H1 (cell line): ENCODE measurements at regions not wholly inside any gene's neighbourhood (a gene's known extent, or its start where the extent isn't known, plus 50 kb on each side); places are given as distances from the start of the nearest gene placed in this dataset.

Source experiments
- CTCF ChIA-PET: fragments of 300-600 bp; sonication (Branson Sonifier 250); formaldehyde crosslinking; loops from one replicate; lab custom pipeline; 2021; ENCODE audit not compliant: partially characterized antibody; lab: Charles Lee
- POLR2A ChIA-PET: fragments of 300-600 bp; sonication (Branson Sonifier 250); formaldehyde crosslinking; loops from one replicate; lab custom pipeline; 2021; ENCODE audit warnings: inconsistent platforms; ENCODE audit not compliant: partially characterized antibody; lab: Charles Lee
- DNase-seq, 2 experiments: peaks; one replicate each; pipeline versions ENCODE4 v3.0.0 to v3.0.0-alpha.2; 2010 to 2022; ENCODE audit warnings: low spot score in 2 of 2, low read depth in 1 of 2, mixed read lengths in 1 of 2
- FAIRE-seq: peaks from 2 replicates; lab custom pipeline; 2011; peaks lifted over from hg19 to GRCh38; lab: Jason Lieb, UNC
- H2AFZ ChIP-seq: 2 replicates; pipeline ENCODE4 v1.8.1; 2012; ENCODE audit warnings: low read length, inconsistent platforms
- H2AK5ac ChIP-seq: 2 replicates; pipeline ENCODE4 v1.6.1; 2013; ENCODE audit warnings: low read depth, low read length
- H2BK120ac ChIP-seq: replicated peaks from 2 replicates; pipeline ENCODE3; 2013; ENCODE audit warnings: low read depth, low read length, inconsistent platforms
- H2BK12ac ChIP-seq: 2 replicates; pipeline ENCODE4 v1.6.1; 2013; ENCODE audit warnings: low read depth, low read length
- H2BK15ac ChIP-seq: 2 replicates; pipeline ENCODE4 v1.6.1; 2013; ENCODE audit warnings: low read length
- H2BK20ac ChIP-seq: 2 replicates; pipeline ENCODE4 v1.6.1; 2013; ENCODE audit warnings: low read length
- H2BK5ac ChIP-seq: 2 replicates; pipeline ENCODE4 v1.6.1; 2013; ENCODE audit warnings: low read depth, low read length
- H3K14ac ChIP-seq: 2 replicates; pipeline ENCODE4 v1.6.1; 2013; ENCODE audit warnings: inconsistent platforms; ENCODE audit not compliant: insufficient read length
- H3K18ac ChIP-seq: 2 replicates; pipeline ENCODE4 v1.6.1; 2013; ENCODE audit warnings: low read length; ENCODE audit errors: extremely low read depth
- H3K23ac ChIP-seq: 2 replicates; pipeline ENCODE4 v1.6.1; 2013; ENCODE audit warnings: inconsistent platforms; ENCODE audit not compliant: insufficient read length
- H3K23me2 ChIP-seq: 2 replicates; pipeline ENCODE4 v1.6.1; 2013; ENCODE audit warnings: low read depth, low read length
- H3K27ac ChIP-seq: 2 replicates; pipeline ENCODE4 v1.6.1; 2011; ENCODE audit warnings: low read depth, low read length, inconsistent platforms
- H3K27me3 ChIP-seq, 4 experiments: replicated peaks in 1 of 4; 1 replicate in 1 of 4; 2 replicates in 3 of 4; pipeline versions ENCODE4 v1.6.1 to v1.8.1; 2011 to 2013; ENCODE audit warnings: low read length in 3 of 4, mild to moderate bottlenecking in 3 of 4, inconsistent platforms in 2 of 4, mixed read lengths in 2 of 4, moderate library complexity in 1 of 4; ENCODE audit not compliant: control insufficient read depth in 3 of 4, insufficient read depth in 3 of 4; ENCODE audit errors: extremely low read depth in 1 of 4
- H3K36me3 ChIP-seq, 4 experiments: 2 replicates each; pipeline versions ENCODE4 v1.6.1 to v1.8.1; 2011 to 2013; ENCODE audit warnings: mild to moderate bottlenecking in 4 of 4, low read length in 3 of 4, moderate library complexity in 2 of 4, control low read depth in 1 of 4, inconsistent platforms in 1 of 4; ENCODE audit not compliant: insufficient read depth in 4 of 4, control insufficient read depth in 2 of 4
- H3K4ac ChIP-seq: replicated peaks from 2 replicates; pipeline ENCODE3; 2013; ENCODE audit warnings: low read length, low read depth, mixed read lengths, inconsistent platforms; ENCODE audit not compliant: insufficient read length
- H3K4me1 ChIP-seq, 4 experiments: replicated peaks in 1 of 4; 1 replicate in 1 of 4; 2 replicates in 3 of 4; pipeline versions ENCODE4 v1.6.1 to v1.8.1; 2011 to 2013; ENCODE audit warnings: low read length in 3 of 4, inconsistent platforms in 2 of 4, mixed read lengths in 1 of 4; ENCODE audit not compliant: insufficient read depth in 4 of 4, control insufficient read depth in 3 of 4
- H3K4me2 ChIP-seq, 2 experiments: 2 replicates each; pipeline versions ENCODE4 v1.6.1 to v1.8.1; 2011 to 2013; ENCODE audit warnings: low read depth in 2 of 2, low read length in 2 of 2, control low read depth in 1 of 2, inconsistent platforms in 1 of 2, mild to moderate bottlenecking in 1 of 2; ENCODE audit not compliant: insufficient read depth in 1 of 2
- H3K4me3 ChIP-seq, 4 experiments: fragments of 200-600, 300-600 bp in 1 of 4; sonication (generic), shearing (Covaris generic), sonication (Bioruptor Twin) in 1 of 4; 2 replicates each; pipeline versions ENCODE4 v1.5.1 to v1.8.1; 2011 to 2016; ENCODE audit warnings: low read length in 4 of 4, low read depth in 3 of 4, control low read depth in 2 of 4, inconsistent platforms in 2 of 4, mild to moderate bottlenecking in 2 of 4, mixed read lengths in 1 of 4, moderate library complexity in 1 of 4; ENCODE audit not compliant: insufficient read depth in 2 of 4; ENCODE audit errors: extremely low read depth in 1 of 4
- H3K56ac ChIP-seq: replicated peaks from 2 replicates; pipeline ENCODE3; 2013; ENCODE audit warnings: low read depth, mild to moderate bottlenecking, mixed read lengths, low read length, inconsistent platforms; ENCODE audit not compliant: insufficient read length
- H3K79me1 ChIP-seq: 2 replicates; pipeline ENCODE4 v1.6.1; 2013; ENCODE audit warnings: low read depth, low read length, control low read depth
- H3K79me2 ChIP-seq, 2 experiments: 2 replicates each; pipeline versions ENCODE4 v1.6.1 to v1.8.1; 2012 to 2013; ENCODE audit warnings: low read length in 2 of 2, mild to moderate bottlenecking in 2 of 2, inconsistent platforms in 1 of 2; ENCODE audit not compliant: insufficient read depth in 2 of 2, control insufficient read depth in 1 of 2
- H3K9ac ChIP-seq, 4 experiments: replicated peaks in 1 of 4; 1 replicate in 1 of 4; 2 replicates in 3 of 4; pipeline versions ENCODE4 v1.6.1 to v1.8.1; 2011 to 2013; ENCODE audit warnings: low read depth in 3 of 4, low read length in 3 of 4, control low read depth in 2 of 4, mild to moderate bottlenecking in 2 of 4, moderate library complexity in 2 of 4, inconsistent platforms in 1 of 4; ENCODE audit errors: extremely low read depth in 1 of 4
- H3K9me3 ChIP-seq, 2 experiments: 2 replicates each; pipeline versions ENCODE4 v1.6.1 to v1.8.1; 2012 to 2013; ENCODE audit warnings: mild to moderate bottlenecking in 2 of 2, moderate library complexity in 2 of 2, control low read depth in 1 of 2, inconsistent platforms in 1 of 2, low read depth in 1 of 2, low read length in 1 of 2, mixed read lengths in 1 of 2; ENCODE audit not compliant: insufficient read depth in 2 of 2
- H4K20me1 ChIP-seq, 2 experiments: replicated peaks in 1 of 2; 2 replicates each; pipeline versions ENCODE3 to v1.8.1; 2011 to 2013; ENCODE audit warnings: inconsistent platforms in 2 of 2, low read length in 2 of 2, mild to moderate bottlenecking in 1 of 2; ENCODE audit not compliant: insufficient read depth in 2 of 2, control insufficient read depth in 1 of 2
- H4K5ac ChIP-seq: 2 replicates; pipeline ENCODE4 v1.6.1; 2013; ENCODE audit warnings: low read length, low read depth, mixed read lengths, inconsistent platforms; ENCODE audit not compliant: insufficient read length
- H4K8ac ChIP-seq: 2 replicates; pipeline ENCODE4 v1.8.0; 2013; ENCODE audit warnings: mild to moderate bottlenecking, moderate library complexity, low read length, inconsistent platforms; ENCODE audit not compliant: insufficient read depth; ENCODE audit errors: extremely low read depth
- H4K91ac ChIP-seq: replicated peaks from 2 replicates; pipeline ENCODE3; 2013; ENCODE audit warnings: low read length, mixed read lengths, inconsistent platforms; ENCODE audit not compliant: insufficient read length
- CBX5 ChIP-seq: fragments of 300-800, 300-1000 bp; sonication (generic); IDR thresholded peaks from 2 replicates; pipeline ENCODE4 v1.7.1; 2016; ENCODE audit warnings: antibody characterized with exemption, low read length, low read depth
- CBX8 ChIP-seq: fragments of 300-800, 300-1000 bp; sonication (generic); IDR thresholded peaks from 2 replicates; pipeline ENCODE4 v1.7.1; 2016; ENCODE audit warnings: low read depth, low read length, borderline replicate concordance
- CHD1 ChIP-seq: IDR thresholded peaks from 2 replicates; pipeline ENCODE4 v1.6.1; 2012; ENCODE audit warnings: low read depth, low read length, improper control_type of control experiment
- EGR1 ChIP-seq: IDR thresholded peaks from 2 replicates; pipeline ENCODE4 v1.6.1; 2011; ENCODE audit warnings: low read depth, low read length, borderline replicate concordance
- FOSL1 ChIP-seq: IDR thresholded peaks from 2 replicates; pipeline ENCODE4 v1.6.1; 2011; ENCODE audit warnings: mild to moderate bottlenecking, low read depth, low read length, moderate library complexity; ENCODE audit not compliant: insufficient read depth
- JUN ChIP-seq: IDR thresholded peaks from 2 replicates; pipeline ENCODE4 v1.6.1; 2011; ENCODE audit warnings: low read depth, mild to moderate bottlenecking, improper control_type of control experiment, low read length
- MAX ChIP-seq: IDR thresholded peaks from 2 replicates; pipeline ENCODE4 v1.6.1; 2012; ENCODE audit warnings: inconsistent platforms
- NRF1 ChIP-seq: IDR thresholded peaks from 2 replicates; pipeline ENCODE4 v1.6.1; 2011; ENCODE audit warnings: mild to moderate bottlenecking, low read depth, low read length, improper control_type of control experiment
- RAD21 ChIP-seq, 2 experiments: IDR thresholded peaks in 1 of 2; conservative IDR thresholded peaks in 1 of 2; 2 replicates each; pipeline ENCODE4 v1.6.1; 2011; ENCODE audit warnings: low read depth in 2 of 2, low read length in 2 of 2, improper control_type of control experiment in 1 of 2, inconsistent platforms in 1 of 2, mild to moderate bottlenecking in 1 of 2, moderate library complexity in 1 of 2
- SUZ12 ChIP-seq: fragments of 200-600 bp; sonication (generic); IDR thresholded peaks from 2 replicates; pipeline ENCODE4 v1.6.1; 2012; ENCODE audit warnings: mild to moderate bottlenecking, inconsistent platforms, low read length, moderate library complexity, mixed read lengths
- TAF1 ChIP-seq: IDR thresholded peaks from 2 replicates; pipeline ENCODE4 v1.6.1; 2011; ENCODE audit warnings: mild to moderate bottlenecking, low read depth, low read length
- WGBS, 2 experiments: shearing (Covaris generic) in 1 of 2; methylation state at CpG; one replicate each; pipeline versions ENCODE4 v1.1.6 to v1.1.7; 2013 to 2015; ENCODE audit warnings: low lambda C conversion rate in 2 of 2, mixed read lengths in 2 of 2, inconsistent platforms in 1 of 2, low coverage in 1 of 2, missing lambda C conversion rate in 1 of 2; ENCODE audit not compliant: insufficient replicate concordance in 2 of 2, insufficient coverage in 1 of 2, insufficient read length in 1 of 2; ENCODE audit errors: extremely low coverage in 1 of 2, missing lambda C conversion rate in 1 of 2; 5-methylcytosine and 5-hydroxymethylcytosine counted together

- no peak for TF ChIP-seq SUZ12
- no peak for TF ChIP-seq MAX
- TF ChIP-seq CHD1 = no peak
- no peak for TF ChIP-seq EGR1
- TF ChIP-seq CBX8 = no peak
- no peak for TF ChIP-seq JUN
- no peak for TF ChIP-seq FOSL1
- TF ChIP-seq NRF1 = no peak
- no peak for TF ChIP-seq TAF1
- TF ChIP-seq CBX5 = no peak
- TF ChIP-seq RAD21 (IDR thresholded peaks at IDR 0.05 in 1 of 2, conservative IDR thresholded peaks at IDR 0.05 in 1 of 2; ENCODE audit: low read depth in 2 of 2, low read length in 2 of 2) = no peak
- H3K14ac ChIP-seq = no peak overlapping the region
Observed at GRCh38 chr6:15044948-15045347, 200.9 kb upstream of the JARID2 start.

More at GRCh38 chr6:15044948-15045347, 200.9 kb upstream of the JARID2 start:
- CTCF ChIA-PET = interaction anchor here (0.6 kb wide), 1 partner anchor 44 kb away, joined by 3 read pairs; no protein-coding TSS in a partner anchor
- H3K23ac ChIP-seq = no peak overlapping the region
- no peaks in the 10 kb centered on the region for H3K79me1 ChIP-seq
- peaks cover 0 to 7% (median 3%) of the 10 kb centered on the region in 4 experiments; a peak in 2 of 7 replicates for H3K4me1 ChIP-seq
- no peak overlapping the region for H4K8ac ChIP-seq
- H4K5ac ChIP-seq = no peak overlapping the region
- WGBS, 2 experiments = 98% methylated on average over 2 of the region's 2 CpGs; no CpG with 5 or more reads in 1 of the 2 experiments
- no peaks in the 10 kb centered on the region for H4K20me1 ChIP-seq
- H3K27ac ChIP-seq = no peak overlapping the region
- no peaks in the 10 kb centered on the region for H3K9me3 ChIP-seq
- H3K4me3 ChIP-seq = no peak overlapping the region
- peak overlapping the region; percentile 36 for H4K91ac ChIP-seq
- H3K18ac ChIP-seq = peak overlapping the region; percentile 48; the same call in 1 of the 2 replicates
- no peak overlapping the region for H2BK15ac ChIP-seq
- H3K36me3 ChIP-seq = no peaks in the 10 kb centered on the region
- POLR2A ChIA-PET = interaction anchor here (1.0 kb wide), 1 partner anchor 16 kb away, joined by 4 read pairs; no protein-coding TSS in a partner anchor
- H2BK5ac ChIP-seq = no peak overlapping the region
- H3K4ac ChIP-seq = peak overlapping the region; percentile 14
- H3K23me2 ChIP-seq = no peaks in the 10 kb centered on the region
- peak overlapping the region; percentile 57 for H2BK120ac ChIP-seq
- H2BK12ac ChIP-seq = peak overlapping the region; percentile 94
- no peaks in the 10 kb centered on the region for H3K27me3 ChIP-seq
- H2BK20ac ChIP-seq = peak overlapping the region; percentile 86; the same call in 1 of the 2 replicates
- DNase-seq (no peak), FAIRE-seq (no peak)
- H2AFZ ChIP-seq = no peak overlapping the region
- no peak overlapping the region for H3K4me2 ChIP-seq
- H3K9ac ChIP-seq = no peak overlapping the region
- H3K79me2 ChIP-seq = peaks cover 0 to 4% of the 10 kb centered on the region in 2 experiments; a peak in 1 of 4 replicates
- H3K56ac ChIP-seq = no peak overlapping the region
- H2AK5ac ChIP-seq = no peak overlapping the region
